GM15510 (cell line): ENCODE measurements at regions not wholly inside any gene's neighbourhood (a gene's known extent, or its start where the extent isn't known, plus 50 kb on each side); places are given as distances from the start of the nearest gene placed in this dataset.

Source experiments
- POLR2A ChIP-seq: IDR thresholded peaks from 3 replicates; pipeline ENCODE4 v1.6.1; 2011; ENCODE audit warnings: borderline replicate concordance; ENCODE audit not compliant: insufficient read length; ENCODE audit errors: extremely low read depth

DNA sequence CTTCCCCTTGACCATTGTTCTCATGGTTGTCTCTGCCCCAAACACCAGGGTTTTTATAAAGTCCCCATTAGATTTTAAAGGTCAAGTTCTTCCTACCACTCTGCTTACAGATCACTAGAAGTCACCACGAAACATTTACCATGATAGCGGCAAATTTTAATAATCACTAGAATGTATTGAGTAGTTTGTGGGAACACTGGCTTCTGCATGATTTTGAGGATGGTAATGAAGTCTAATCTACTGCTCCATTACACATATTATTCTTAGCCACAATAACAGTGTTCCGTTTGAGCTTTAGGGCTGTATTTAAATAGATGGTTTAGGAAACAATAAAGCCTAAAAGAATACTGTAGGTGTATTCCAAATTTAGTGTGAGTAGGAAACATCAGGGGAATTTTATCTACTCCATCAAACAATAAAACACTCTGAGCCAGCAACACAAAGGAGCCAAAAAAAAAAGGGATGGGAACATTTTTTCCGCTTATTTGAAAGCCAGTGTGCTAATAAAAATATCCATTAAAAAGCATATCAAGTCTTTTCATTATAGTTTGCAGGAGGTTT is 49.7 kb downstream of the KLF12 start:
- TF ChIP-seq POLR2A = no peak

GRCh38 chr13:74082741-74083160 is 51.5 kb downstream of the KLF12 start:
- no peak for TF ChIP-seq POLR2A

- no peak for TF ChIP-seq POLR2A
Observed at GRCh38 chr13:74080762-74081161, 53.4 kb downstream of the KLF12 start.

GRCh38 chr13:74077792-74078191 is 56.4 kb downstream of the KLF12 start:
- no peak for TF ChIP-seq POLR2A

- TF ChIP-seq POLR2A = no peak
Observed at GRCh38 chr13:74077375-74077774, 56.8 kb downstream of the KLF12 start.

GRCh38 chr13:74074723-74075122 is 59.5 kb downstream of the KLF12 start:
- TF ChIP-seq POLR2A = no peak

GRCh38 chr13:74073274-74073673 is 60.9 kb downstream of the KLF12 start:
- TF ChIP-seq POLR2A = no peak

DNA sequence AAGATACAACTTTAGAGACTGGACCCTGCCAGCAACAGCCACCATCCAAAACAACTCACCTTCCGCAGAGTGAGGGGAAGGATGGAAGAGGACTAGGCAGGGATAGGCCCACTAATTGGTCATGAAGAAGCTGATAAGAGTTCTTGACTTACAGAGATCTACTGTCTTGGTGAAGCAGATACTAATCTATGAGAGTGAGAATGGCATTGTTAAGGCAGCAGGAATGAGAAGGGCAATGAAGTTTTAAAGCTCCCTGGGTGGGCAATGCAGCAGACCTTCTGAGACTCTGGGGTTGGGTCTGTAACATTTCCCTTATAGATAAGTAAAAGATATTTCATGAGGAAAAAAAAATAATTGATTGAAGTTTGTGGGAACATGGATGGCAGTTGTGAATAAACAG is 63.7 kb downstream of the KLF12 start:
- TF ChIP-seq POLR2A = no peak

GRCh38 chr13:74070065-74070464 is 64.1 kb downstream of the KLF12 start:
- TF ChIP-seq POLR2A = no peak

DNA sequence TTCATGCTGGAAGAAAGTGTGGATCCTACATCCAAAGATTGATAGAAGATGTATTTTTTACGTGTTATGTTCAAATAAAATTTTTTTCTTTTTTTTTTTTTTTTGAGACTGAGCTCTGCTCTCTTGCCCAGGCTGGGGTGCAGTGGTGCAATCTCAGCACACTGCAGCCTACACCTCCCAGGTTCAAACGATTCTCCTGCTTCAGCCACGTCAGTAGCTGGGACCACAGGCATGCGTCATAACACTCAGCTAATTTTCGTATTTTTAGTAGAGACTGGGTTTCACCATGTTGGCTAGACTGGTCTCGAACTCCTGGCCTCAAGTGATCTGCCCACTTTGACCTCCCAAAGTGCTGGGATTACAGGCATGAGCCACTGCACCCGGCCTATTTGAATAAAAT is 65.7 kb downstream of the KLF12 start:
- TF ChIP-seq POLR2A = no peak

DNA sequence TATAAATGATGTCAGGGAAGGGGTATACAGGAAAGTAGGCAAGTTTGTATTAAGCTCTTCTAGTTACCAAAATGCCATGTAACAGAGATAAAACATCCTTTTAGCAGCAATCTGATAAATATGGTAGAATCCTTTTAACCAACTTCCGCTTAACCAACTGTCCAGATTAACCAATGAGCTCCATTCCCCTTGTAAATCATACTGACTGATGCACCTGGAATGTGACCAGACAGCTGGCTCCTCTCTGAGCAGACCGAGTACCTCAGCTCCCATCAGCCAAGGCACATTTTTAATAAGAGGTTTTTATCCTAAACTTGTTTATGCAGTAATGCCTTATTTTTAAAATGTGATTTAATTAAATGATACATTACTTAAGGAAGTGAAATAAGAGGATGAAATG is 66.4 kb downstream of the KLF12 start:
- TF ChIP-seq POLR2A = no peak

DNA sequence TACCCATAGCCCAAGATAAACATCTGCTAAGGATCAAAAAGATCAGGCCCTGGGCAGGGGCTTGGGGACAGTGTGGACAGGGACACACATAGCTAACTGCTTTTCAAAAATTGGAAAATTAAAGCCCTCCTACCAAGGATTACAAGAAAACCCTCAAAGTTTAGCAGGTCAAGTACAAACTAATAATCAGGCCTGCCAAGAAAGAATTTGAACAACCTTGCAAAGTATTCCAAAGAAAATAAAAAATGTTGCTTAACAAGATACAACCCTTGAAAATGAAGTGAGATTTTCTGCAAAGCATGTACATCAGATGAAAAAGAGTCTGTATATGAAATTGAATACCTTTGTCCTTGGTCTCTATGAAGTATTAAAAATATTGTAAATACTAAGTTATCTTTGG is 67.3 kb downstream of the KLF12 start:
- no peak for TF ChIP-seq POLR2A

- no peak for TF ChIP-seq POLR2A
Observed at GRCh38 chr13:74064805-74065312, 69.3 kb downstream of the KLF12 start.

DNA sequence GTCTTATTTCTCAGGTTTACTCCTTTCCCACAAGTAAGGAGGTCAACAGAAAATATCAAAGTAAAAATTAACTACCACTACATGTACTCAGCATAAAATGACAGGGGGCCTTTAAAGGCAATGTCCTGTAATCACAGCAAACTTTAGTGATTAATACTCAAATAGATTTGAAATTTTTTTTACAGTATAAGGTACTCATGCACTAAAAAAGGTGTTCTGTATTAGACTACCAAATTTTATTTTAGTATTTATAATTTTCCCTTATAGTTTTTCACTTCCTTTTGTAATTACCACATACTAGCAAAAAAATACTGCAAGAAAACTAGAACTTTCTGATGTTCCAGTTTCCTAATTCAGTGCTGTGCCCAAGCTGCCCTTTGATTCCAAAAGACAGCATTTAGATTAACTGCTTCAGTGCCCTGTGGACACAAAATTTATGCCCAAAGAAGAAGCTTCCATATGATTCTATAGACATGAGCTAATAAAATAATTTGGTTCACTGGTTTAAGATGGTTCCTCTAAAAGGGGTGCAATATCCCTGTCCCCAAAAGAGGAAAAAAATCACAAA is 70.6 kb downstream of the KLF12 start:
- no peak for TF ChIP-seq POLR2A

- TF ChIP-seq POLR2A = no peak
Observed at GRCh38 chr13:74062933-74063332, 71.3 kb downstream of the KLF12 start.

DNA sequence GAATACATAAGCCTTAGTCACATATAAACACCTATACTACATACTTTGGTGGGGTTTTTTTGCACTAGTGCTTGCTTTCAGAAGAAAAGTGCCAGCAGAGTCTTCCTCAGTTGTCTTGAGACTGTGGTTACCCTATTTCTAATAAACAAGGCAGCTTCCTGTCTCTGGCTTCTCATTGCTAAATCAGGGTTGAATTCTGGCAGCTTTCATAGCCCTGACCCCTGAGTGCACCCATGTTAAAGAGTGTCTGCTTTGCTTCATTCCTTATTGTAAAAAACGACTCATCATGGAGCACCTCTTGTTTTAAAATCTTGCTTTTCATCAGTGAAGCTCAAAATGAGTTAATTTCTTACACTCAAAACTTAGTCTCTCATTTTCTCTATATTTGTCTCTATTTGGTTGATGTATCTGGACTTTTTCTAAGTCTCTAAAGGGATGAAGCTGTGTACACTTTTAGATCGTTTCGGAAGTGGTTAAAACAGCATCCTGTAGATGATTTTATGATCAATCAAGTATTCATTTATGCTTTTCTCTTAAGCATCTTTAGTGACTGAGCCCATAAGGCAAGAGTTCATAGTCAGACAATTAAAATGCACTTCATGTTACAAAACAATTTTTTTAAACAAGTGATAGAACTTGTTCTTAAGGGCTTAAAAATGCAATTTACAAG is 72.1 kb downstream of the KLF12 start:
- no peak for TF ChIP-seq POLR2A
